ENCODE measurements at regions not wholly inside any gene's neighbourhood (a gene's known extent, or its start where the extent isn't known, plus 50 kb on each side); places are given as distances from the start of the nearest gene placed in this dataset.

- no peak overlapping the region for H3K4me2 ChIP-seq
- H3K9me3 ChIP-seq, result no peaks in the 10 kb centered on the region
- no peak for ATAC-seq
- DNase-seq (ENCODE audit: low read depth in 1 of 2, low spot score in 1 of 2), result no peak
- H3K27ac ChIP-seq, result no peak overlapping the region
- 73% methylated on average over 12 of the region's 12 CpGs for WGBS (ENCODE audit: missing lambda C conversion rate)
- ChIA-PET POLR2A (no interaction called here), CTCF (interaction anchor here (2.8 kb wide), 1 partner anchor 12 kb away, joined by 9 read pairs; no protein-coding TSS in a partner anchor)
- H3K4me1 ChIP-seq, result peaks cover 15% of the 10 kb centered on the region
- no peak overlapping the region for H3K4me3 ChIP-seq
- TF ChIP-seq RARB (CRISPR knock-in tag; IDR thresholded peaks at IDR 0.05) (no peak), HMGXB4 (CRISPR knock-in tag; IDR thresholded peaks at IDR 0.05; ENCODE audit: borderline replicate concordance) (no peak), HDAC2 (IDR thresholded peaks at IDR 0.05) (no peak), MAX (IDR thresholded peaks at IDR 0.05) (no peak)
- no peak for FAIRE-seq
Measured at GRCh38 chr7:131957338-131958020, 401.1 kb upstream of the PODXL start.

- ATAC-seq (no peak), FAIRE-seq (no peak), DNase-seq (ENCODE audit: low read depth in 1 of 2, low spot score in 1 of 2) (no peak)
- TF ChIP-seq CHD4 (IDR thresholded peaks at IDR 0.05; ENCODE audit: borderline replicate concordance), result no peak
- no peak for TF ChIP-seq RAD21 (conservative IDR thresholded peaks at IDR 0.05 in 1 of 2, IDR thresholded peaks at IDR 0.05 in 1 of 2)
- no peak for TF ChIP-seq HDAC2 (IDR thresholded peaks at IDR 0.05)
- Histone ChIP-seq H3K4me3 (no peak overlapping the region), H3K4me2 (no peak overlapping the region), H3K27ac (no peak overlapping the region), H3K4me1 (peaks cover 15% of the 10 kb centered on the region), H3K9me3 (no peaks in the 10 kb centered on the region)
- ChIA-PET CTCF (interaction anchor here (1.0 to 2.6 kb wide), 2 partner anchors 11 to 95 kb away, joined by 3 to 17 read pairs; no protein-coding TSS in a partner anchor), POLR2A (no interaction called here)
- WGBS (ENCODE audit: missing lambda C conversion rate), result 80% methylated on average over 1 of the region's 1 CpG
Measured at GRCh38 chr7:131956864-131957263, 400.4 kb upstream of the PODXL start.

GRCh38 chr7:131955679-131956078 is 399.3 kb upstream of the PODXL start:
- Histone ChIP-seq H3K4me3 (no peak overlapping the region), H3K4me1 (peaks cover 15% of the 10 kb centered on the region), H3K9me3 (peaks cover 5% of the 10 kb centered on the region; the same call in 2 of the 3 replicates), H3K4me2 (no peak overlapping the region), H3K27ac (no peak overlapping the region)
- 65% methylated on average over 2 of the region's 2 CpGs for WGBS (ENCODE audit: missing lambda C conversion rate)
- DNase-seq (ENCODE audit: low read depth in 1 of 2, low spot score in 1 of 2) (no peak), FAIRE-seq (no peak), ATAC-seq (no peak)
- CTCF ChIA-PET, result interaction anchor here (0.6 to 2.6 kb wide), 5 partner anchors 10 to 625 kb away, joined by 3 to 17 read pairs (median 3); no protein-coding TSS in a partner anchor
- POLR2A ChIA-PET, result no interaction called here
- TF ChIP-seq RCOR1 (IDR thresholded peaks at IDR 0.05; ENCODE audit: low read depth, low read length) (no peak), POLR2AphosphoS2 (conservative IDR thresholded peaks at IDR 0.05; ENCODE audit: low read length) (no peak), HES2 (IDR thresholded peaks at IDR 0.05) (no peak), MAZ (IDR thresholded peaks at IDR 0.05; ENCODE audit: borderline replicate concordance, low read depth, low read length) (no peak), MYC (IDR thresholded peaks at IDR 0.05; ENCODE audit: borderline replicate concordance, low read length) (no peak), SREBF2 (IDR thresholded peaks at IDR 0.05) (no peak), HMGXB4 (CRISPR knock-in tag; IDR thresholded peaks at IDR 0.05; ENCODE audit: borderline replicate concordance) (no peak), RFX5 (IDR thresholded peaks at IDR 0.05) (no peak), ELK1 (IDR thresholded peaks at IDR 0.05; ENCODE audit: low read depth, low read length) (no peak), ATOH8 (CRISPR knock-in tag; IDR thresholded peaks at IDR 0.05; ENCODE audit: low read depth) (no peak), EP300 (IDR thresholded peaks at IDR 0.05) (no peak)

Measured in A549 (cell line).